Activated CD8-positive, alpha-beta memory T cell treated with anti-CD3 and anti-CD28 coated beads, Interleukin-2, amount 50 U/mL, for 48 hours (primary cell): ENCODE measurements at regions not wholly inside any gene's neighbourhood (a gene's known extent, or its start where the extent isn't known, plus 50 kb on each side); places are given as distances from the start of the nearest gene placed in this dataset.

Source experiments
- DNase-seq: peaks from one replicate; pipeline ENCODE4 v3.0.0-alpha.2; 2020

GRCh38 chr12:116461060-116461459, 98.1 kb upstream of the MAP1LC3B2 start:
- DNase-seq = no peak

GRCh38 chr12:116463366-116463765, 95.8 kb upstream of the MAP1LC3B2 start:
- DNase-seq = no peak

DNA sequence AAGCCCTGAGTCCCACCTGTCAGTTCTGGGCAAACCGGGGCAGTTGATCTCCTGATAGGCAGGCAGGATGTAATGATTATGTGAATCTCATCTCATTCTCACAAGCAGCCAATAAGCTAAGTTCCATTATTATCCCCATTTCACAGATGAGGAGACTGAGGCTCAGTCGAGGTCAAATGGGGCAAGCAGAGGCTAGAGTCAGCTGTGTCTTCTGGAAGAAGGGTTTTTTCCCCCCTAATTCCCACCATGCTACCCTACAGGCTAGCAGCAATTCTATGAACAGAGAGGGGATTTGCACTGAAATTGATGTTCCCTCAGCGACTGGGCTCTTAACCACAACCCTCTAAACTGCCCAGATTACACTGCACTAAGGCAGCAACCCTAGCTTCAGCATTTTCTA, 93.8 kb upstream of the MAP1LC3B2 start:
- DNase-seq = no peak

DNA sequence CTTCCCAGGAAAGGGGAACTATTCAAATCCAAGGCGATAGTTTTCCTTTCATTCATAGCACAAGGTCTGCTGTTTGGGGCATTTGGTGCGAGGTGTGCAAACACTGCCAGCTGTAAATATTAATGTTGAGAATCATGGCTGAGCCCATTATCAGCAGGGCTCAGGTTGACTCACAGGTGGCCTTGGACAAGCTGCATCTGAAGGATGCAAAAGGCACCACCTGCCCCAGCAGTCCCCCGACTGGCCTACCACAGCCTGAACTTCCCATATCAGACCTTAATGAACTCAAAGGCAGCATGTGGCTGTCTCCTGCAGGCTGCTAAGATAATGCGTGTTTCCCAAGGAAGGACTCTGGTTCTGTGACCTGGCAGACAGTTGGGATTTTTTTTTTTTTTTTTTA, 93.3 kb upstream of the MAP1LC3B2 start:
- DNase-seq = no peak

DNA sequence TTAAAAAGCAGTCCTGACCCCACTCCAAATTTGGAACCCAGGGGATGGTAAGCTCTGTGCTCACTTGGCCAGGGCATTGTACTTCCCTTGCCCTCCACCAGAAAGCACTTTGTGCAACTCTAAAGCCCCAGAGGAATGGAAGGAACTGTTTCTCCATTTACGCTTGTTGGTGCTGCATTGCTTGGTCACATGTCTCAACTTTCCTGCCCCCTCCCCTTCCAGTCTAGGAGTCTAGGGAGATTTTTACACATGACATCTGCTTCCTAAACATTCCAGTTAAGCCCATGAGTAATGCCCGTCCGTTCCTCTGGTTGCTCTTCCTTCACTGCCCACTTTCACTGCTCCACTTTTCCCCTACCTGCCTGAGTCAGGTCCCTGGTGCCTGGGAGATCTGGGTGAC, 92.6 kb upstream of the MAP1LC3B2 start:
- no peak for DNase-seq

GRCh38 chr12:116469344-116469743, 89.8 kb upstream of the MAP1LC3B2 start:
- DNase-seq = no peak

DNA sequence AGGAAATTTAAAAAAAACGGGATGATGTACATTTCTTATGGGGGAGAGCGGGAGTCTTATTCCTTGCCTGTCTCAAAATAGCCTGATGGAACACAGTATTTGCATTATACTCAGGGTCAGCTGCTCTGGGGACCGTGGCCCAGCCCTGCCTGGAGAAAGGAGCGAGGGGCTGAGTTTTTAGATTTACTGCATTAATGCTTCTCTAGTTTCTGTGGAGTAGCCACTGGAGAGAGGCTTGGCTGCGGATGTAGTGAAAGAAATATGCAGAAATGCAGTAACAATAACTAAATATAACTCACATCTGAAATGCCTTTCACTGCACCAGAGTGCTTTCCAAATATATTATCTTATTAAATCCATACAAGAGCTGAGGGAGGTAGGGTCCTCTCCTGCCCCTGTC, 87.6 kb upstream of the MAP1LC3B2 start:
- DNase-seq = no peak

DNA sequence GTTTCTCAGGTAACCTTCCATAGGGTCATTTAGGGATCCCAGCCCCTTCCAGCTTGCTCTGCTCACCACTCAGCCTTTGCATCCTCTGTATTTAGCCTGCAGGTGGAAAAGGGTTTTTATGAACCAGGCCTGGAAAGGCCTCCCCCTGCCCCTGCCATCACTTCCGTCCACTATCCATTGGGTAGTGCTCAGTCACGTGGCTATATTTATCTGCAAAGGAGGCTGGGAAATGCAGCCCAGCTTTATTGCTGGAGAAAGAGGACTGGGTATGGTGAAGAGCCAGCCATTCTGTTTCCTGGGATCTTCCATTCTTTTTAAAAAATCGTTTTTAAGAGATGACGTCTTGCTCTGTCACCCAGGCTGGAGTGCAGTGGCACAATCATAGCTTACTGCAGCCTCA, 87.0 kb upstream of the MAP1LC3B2 start:
- DNase-seq = no peak

- no peak for DNase-seq
Observed at GRCh38 chr12:116473416-116473815, 85.8 kb upstream of the MAP1LC3B2 start.

- no peak for DNase-seq
Observed at GRCh38 chr12:116474331-116474730, 84.8 kb upstream of the MAP1LC3B2 start.

GRCh38 chr12:116474899-116475298, 84.3 kb upstream of the MAP1LC3B2 start:
- no peak for DNase-seq

- no peak for DNase-seq
Observed at GRCh38 chr12:116476227-116476822, 82.9 kb upstream of the MAP1LC3B2 start.

- no peak for DNase-seq
Observed at GRCh38 chr12:116478243-116478773, 80.9 kb upstream of the MAP1LC3B2 start.

- DNase-seq = no peak
Observed at GRCh38 chr12:116480210-116480810, 78.9 kb upstream of the MAP1LC3B2 start.

- DNase-seq = no peak
Observed at GRCh38 chr12:116481726-116482125, 77.5 kb upstream of the MAP1LC3B2 start.

GRCh38 chr12:116482179-116482578, 77.0 kb upstream of the MAP1LC3B2 start:
- no peak for DNase-seq

DNA sequence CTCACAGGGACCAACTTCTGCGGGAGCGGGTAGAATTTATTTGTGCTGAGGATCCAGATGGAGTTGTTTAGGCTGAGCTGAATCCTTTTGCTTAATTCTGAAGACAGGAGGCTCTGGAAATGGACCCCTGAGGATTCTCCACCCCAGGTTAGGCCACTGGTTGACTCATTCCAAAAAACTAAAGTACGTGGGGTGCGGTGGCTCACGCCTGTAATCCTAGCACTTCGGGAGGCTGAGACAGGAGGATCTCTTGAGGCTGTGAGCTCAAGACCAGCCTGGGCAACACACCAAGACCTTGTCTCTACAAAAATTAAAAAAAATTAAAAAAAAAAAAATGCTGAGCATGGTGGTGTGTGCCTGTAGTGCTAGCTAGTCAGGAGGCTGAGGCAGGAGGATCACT, 76.3 kb upstream of the MAP1LC3B2 start:
- DNase-seq = no peak

DNA sequence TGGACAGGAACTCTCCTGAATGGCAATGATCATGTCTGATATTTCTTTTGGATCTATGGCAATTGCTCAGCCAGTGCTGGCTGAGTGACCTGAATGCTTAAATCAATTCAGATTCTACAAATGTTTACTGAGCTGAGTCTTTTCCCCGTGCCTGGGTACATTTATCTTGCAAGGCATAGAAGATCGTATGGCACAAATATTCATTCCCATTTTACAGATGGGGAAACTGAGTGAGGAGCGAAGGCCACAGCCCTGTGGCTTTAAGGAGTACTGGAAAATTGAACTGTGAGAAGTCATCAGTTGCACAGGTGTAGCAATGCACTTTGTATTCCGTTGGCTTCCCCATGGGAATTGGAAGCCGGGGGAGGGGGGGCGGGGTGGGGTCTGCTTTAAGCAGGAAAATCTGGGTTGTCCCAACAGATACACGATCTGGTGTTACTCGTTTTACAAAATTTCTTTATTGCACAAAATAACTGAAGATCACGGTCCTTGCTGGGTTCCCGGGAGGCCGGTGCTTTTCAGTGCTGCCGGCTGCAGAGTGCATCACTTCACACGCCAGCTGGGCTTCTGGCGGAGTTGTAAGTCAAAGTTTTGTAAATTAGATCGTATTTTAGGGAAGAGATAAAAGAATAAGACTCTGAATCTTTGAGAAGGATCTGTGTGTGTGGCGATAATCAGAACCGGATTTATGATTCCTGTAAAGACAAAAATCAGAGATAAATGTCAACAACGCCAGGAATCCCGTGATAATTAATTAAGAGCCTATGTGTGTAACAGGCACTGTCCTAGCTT, 75.0 kb upstream of the MAP1LC3B2 start:
- no peak for DNase-seq

GRCh38 chr12:116484807-116485206, 74.4 kb upstream of the MAP1LC3B2 start:
- no peak for DNase-seq

DNA sequence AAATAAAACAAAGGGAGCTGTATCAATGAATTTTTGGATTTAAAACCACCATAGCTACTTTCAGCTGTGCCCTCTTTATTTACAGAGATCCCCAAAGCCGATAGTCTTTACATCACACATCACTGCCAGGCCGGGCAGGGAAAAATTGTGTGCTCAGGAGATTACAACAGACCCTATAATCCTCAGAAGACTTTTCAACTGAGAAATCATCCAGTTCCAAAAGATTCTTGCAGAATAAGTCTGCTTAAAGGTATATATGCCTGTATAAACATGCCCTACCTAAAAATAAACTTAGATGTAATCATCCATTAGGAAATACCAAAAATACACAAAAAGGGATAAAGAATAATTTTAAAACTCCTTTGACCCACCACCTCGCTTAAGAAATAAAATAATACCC, 70.1 kb upstream of the MAP1LC3B2 start:
- DNase-seq = no peak

GRCh38 chr12:116490471-116490870, 68.7 kb upstream of the MAP1LC3B2 start:
- DNase-seq = no peak

GRCh38 chr12:116492703-116493324, 66.4 kb upstream of the MAP1LC3B2 start:
- DNase-seq = no peak

- no peak for DNase-seq
Observed at GRCh38 chr12:116495260-116495659, 63.9 kb upstream of the MAP1LC3B2 start.
